ENCODE measurements at regions not wholly inside any gene's neighbourhood (a gene's known extent, or its start where the extent isn't known, plus 50 kb on each side); places are given as distances from the start of the nearest gene placed in this dataset.

- Histone ChIP-seq H3K36me3 (ENCODE audit: control insufficient read depth, low read length) (no peaks in the 10 kb centered on the region), H3K27ac (ENCODE audit: low read depth, low read length) (no peak overlapping the region), H3F3A (ENCODE audit: control insufficient read depth, insufficient read depth) (no peaks in the 10 kb centered on the region), H3K9me3 (ENCODE audit: control insufficient read depth, insufficient read depth, low read length) (no peaks in the 10 kb centered on the region), H3K4me3 (ENCODE audit: low read length) (no peak overlapping the region), H3K9me2 (replicated peaks; ENCODE audit: control insufficient read depth, low read length) (no peaks in the 10 kb centered on the region), H3K79me2 (ENCODE audit: control insufficient read depth, low read length) (no peaks in the 10 kb centered on the region), H3K4me1 (ENCODE audit: control insufficient read depth, low read length) (no peaks in the 10 kb centered on the region), H3K4me2 (ENCODE audit: low read length) (no peak overlapping the region), H3K27me3 (ENCODE audit: control insufficient read depth, low read length) (no peaks in the 10 kb centered on the region), H4K20me1 (ENCODE audit: control insufficient read depth, insufficient read depth, low read depth, low read length) (no peaks in the 10 kb centered on the region)
- TF ChIP-seq CTCF (IDR thresholded peaks at IDR 0.05; ENCODE audit: low read depth, low read length, poor library complexity, severe bottlenecking) (no peak), EZH2phosphoT487 (IDR thresholded peaks at IDR 0.05; ENCODE audit: borderline replicate concordance, low read length) (no peak)
Measured at GRCh38 chr5:143761663-143762062, 50.3 kb upstream of the HMHB1 start.

GRCh38 chr5:143760755-143761154 is 51.2 kb upstream of the HMHB1 start:
- H3K79me2 ChIP-seq (ENCODE audit: control insufficient read depth, low read length): no peaks in the 10 kb centered on the region
- H3K4me1 ChIP-seq (ENCODE audit: control insufficient read depth, low read length): no peaks in the 10 kb centered on the region
- no peaks in the 10 kb centered on the region for H4K20me1 ChIP-seq (ENCODE audit: control insufficient read depth, insufficient read depth, low read depth, low read length)
- no peak overlapping the region for H3K27ac ChIP-seq (ENCODE audit: low read depth, low read length)
- no peak overlapping the region for H3K4me2 ChIP-seq (ENCODE audit: low read length)
- H3K4me3 ChIP-seq (ENCODE audit: low read length): no peak overlapping the region
- H3F3A ChIP-seq (ENCODE audit: control insufficient read depth, insufficient read depth): no peaks in the 10 kb centered on the region
- no peaks in the 10 kb centered on the region for H3K36me3 ChIP-seq (ENCODE audit: control insufficient read depth, low read length)
- no peak for TF ChIP-seq CTCF (IDR thresholded peaks at IDR 0.05; ENCODE audit: low read depth, low read length, poor library complexity, severe bottlenecking)
- no peak for TF ChIP-seq EZH2phosphoT487 (IDR thresholded peaks at IDR 0.05; ENCODE audit: borderline replicate concordance, low read length)
- H3K27me3 ChIP-seq (ENCODE audit: control insufficient read depth, low read length): no peaks in the 10 kb centered on the region
- H3K9me2 ChIP-seq (replicated peaks; ENCODE audit: control insufficient read depth, low read length): no peaks in the 10 kb centered on the region
- H3K9me3 ChIP-seq (ENCODE audit: control insufficient read depth, insufficient read depth, low read length): no peaks in the 10 kb centered on the region

- no peaks in the 10 kb centered on the region for H3K9me2 ChIP-seq (replicated peaks; ENCODE audit: control insufficient read depth, low read length)
- H3K79me2 ChIP-seq (ENCODE audit: control insufficient read depth, low read length): no peaks in the 10 kb centered on the region
- H3K27ac ChIP-seq (ENCODE audit: low read depth, low read length): no peak overlapping the region
- no peak overlapping the region for H3K4me3 ChIP-seq (ENCODE audit: low read length)
- TF ChIP-seq EZH2phosphoT487 (IDR thresholded peaks at IDR 0.05; ENCODE audit: borderline replicate concordance, low read length): no peak
- no peak for TF ChIP-seq CTCF (IDR thresholded peaks at IDR 0.05; ENCODE audit: low read depth, low read length, poor library complexity, severe bottlenecking)
- H4K20me1 ChIP-seq (ENCODE audit: control insufficient read depth, insufficient read depth, low read depth, low read length): no peaks in the 10 kb centered on the region
- no peak overlapping the region for H3K4me2 ChIP-seq (ENCODE audit: low read length)
- H3F3A ChIP-seq (ENCODE audit: control insufficient read depth, insufficient read depth): no peaks in the 10 kb centered on the region
- H3K4me1 ChIP-seq (ENCODE audit: control insufficient read depth, low read length): no peaks in the 10 kb centered on the region
- no peaks in the 10 kb centered on the region for H3K9me3 ChIP-seq (ENCODE audit: control insufficient read depth, insufficient read depth, low read length)
- no peaks in the 10 kb centered on the region for H3K36me3 ChIP-seq (ENCODE audit: control insufficient read depth, low read length)
- H3K27me3 ChIP-seq (ENCODE audit: control insufficient read depth, low read length): no peaks in the 10 kb centered on the region
Measured at GRCh38 chr5:143760131-143760505, 51.8 kb upstream of the HMHB1 start.

Data from DOHH2 (cell line).